Activated naive CD4-positive, alpha-beta T cell treated with anti-CD3 and anti-CD28 coated beads for 36 hours (primary cell): ENCODE measurements at regions not wholly inside any gene's neighbourhood (a gene's known extent, or its start where the extent isn't known, plus 50 kb on each side); places are given as distances from the start of the nearest gene placed in this dataset.

Experiments used
- CTCF ChIA-PET: fragments of 350-600 bp; sonication (Branson Sonifier 250); formaldehyde crosslinking; loops from one replicate; lab custom pipeline; 2021; ENCODE audit warnings: antibody characterized with exemption; lab: Charles Lee
- DNase-seq: peaks from one replicate; pipeline ENCODE4 v3.0.0-alpha.2; 2020
- H3K27ac Mint-ChIP-seq: one replicate; pipeline ENCODE4 v1.8.0; 2021; ENCODE audit warnings: mild to moderate bottlenecking, mixed read lengths
- H3K27me3 Mint-ChIP-seq: one replicate; pipeline ENCODE4 v1.8.0; 2021; ENCODE audit warnings: low read depth, mixed read lengths
- H3K36me3 Mint-ChIP-seq: one replicate; pipeline ENCODE4 v1.8.0; 2021; ENCODE audit warnings: low read depth, mixed read lengths
- H3K4me1 Mint-ChIP-seq: one replicate; pipeline ENCODE4 v1.8.0; 2021; ENCODE audit warnings: low read depth, mixed read lengths
- H3K4me3 Mint-ChIP-seq: one replicate; pipeline ENCODE4 v1.8.0; 2021; ENCODE audit warnings: mild to moderate bottlenecking, moderate library complexity, mixed read lengths
- H3K9me3 Mint-ChIP-seq: one replicate; pipeline ENCODE4 v1.8.0; 2021; ENCODE audit warnings: mixed read lengths
- intact Hi-C: fragments of 100-400 bp; cut with micrococcal nuclease; formaldehyde crosslinking; loops from one replicate; pipeline ENCODE4 v1.15.1; 2023

GRCh38 chr6:106895703-106896040 is 78.9 kb downstream of the CD24 start:
- no peak overlapping the region for H3K4me3 Mint-ChIP-seq
- intact Hi-C loops = no loop called here
- H3K27me3 Mint-ChIP-seq = peaks cover 16% of the 10 kb centered on the region
- H3K4me1 Mint-ChIP-seq = no peaks in the 10 kb centered on the region
- CTCF ChIA-PET = interaction anchor here (0.9 kb wide), 1 partner anchor 84 kb away, joined by 5 read pairs; no protein-coding TSS in a partner anchor
- DNase-seq = no peak
- no peaks in the 10 kb centered on the region for H3K9me3 Mint-ChIP-seq
- no peak overlapping the region for H3K27ac Mint-ChIP-seq
- no peaks in the 10 kb centered on the region for H3K36me3 Mint-ChIP-seq

GRCh38 chr6:106894978-106895702 is 79.4 kb downstream of the CD24 start:
- Mint-ChIP-seq H3K27ac (no peak overlapping the region), H3K4me3 (no peak overlapping the region), H3K4me1 (no peaks in the 10 kb centered on the region), H3K27me3 (peaks cover 16% of the 10 kb centered on the region), H3K36me3 (no peaks in the 10 kb centered on the region), H3K9me3 (no peaks in the 10 kb centered on the region)
- DNase-seq = no peak
- CTCF ChIA-PET = interaction anchor here (0.5 to 0.6 kb wide), 2 partner anchors 202 to 403 kb away, joined by 3 read pairs; no protein-coding TSS in a partner anchor
- intact Hi-C loops = no loop called here

- H3K36me3 Mint-ChIP-seq = no peaks in the 10 kb centered on the region
- no peaks in the 10 kb centered on the region for H3K9me3 Mint-ChIP-seq
- intact Hi-C loops = no loop called here
- CTCF ChIA-PET = no interaction called here
- H3K27ac Mint-ChIP-seq = no peak overlapping the region
- H3K27me3 Mint-ChIP-seq = peaks cover 21% of the 10 kb centered on the region
- no peaks in the 10 kb centered on the region for H3K4me1 Mint-ChIP-seq
- DNase-seq = no peak
- H3K4me3 Mint-ChIP-seq = no peak overlapping the region
Observed at GRCh38 chr6:106892186-106892585, 82.3 kb downstream of the CD24 start.

GRCh38 chr6:106890447-106890846 is 84.1 kb downstream of the CD24 start:
- CTCF ChIA-PET = no interaction called here
- no peak for DNase-seq
- Mint-ChIP-seq H3K27ac (no peak overlapping the region), H3K9me3 (no peaks in the 10 kb centered on the region), H3K4me1 (no peaks in the 10 kb centered on the region), H3K27me3 (peaks cover 21% of the 10 kb centered on the region), H3K36me3 (no peaks in the 10 kb centered on the region), H3K4me3 (no peak overlapping the region)
- intact Hi-C loops = no loop called here

- CTCF ChIA-PET = no interaction called here
- H3K4me1 Mint-ChIP-seq = no peaks in the 10 kb centered on the region
- H3K27ac Mint-ChIP-seq = no peak overlapping the region
Observed at GRCh38 chr6:106889692-106890091, 84.8 kb downstream of the CD24 start.

GRCh38 chr6:106886922-106887797 is 87.4 kb downstream of the CD24 start:
- H3K27ac Mint-ChIP-seq = no peak overlapping the region
- intact Hi-C loops = no loop called here
- H3K9me3 Mint-ChIP-seq = no peaks in the 10 kb centered on the region
- CTCF ChIA-PET = interaction anchor here (1.6 kb wide), 1 partner anchor 92 kb away, joined by 4 read pairs; no protein-coding TSS in a partner anchor
- H3K36me3 Mint-ChIP-seq = no peaks in the 10 kb centered on the region
- H3K4me1 Mint-ChIP-seq = no peaks in the 10 kb centered on the region
- no peak overlapping the region for H3K4me3 Mint-ChIP-seq
- H3K27me3 Mint-ChIP-seq = peaks cover 11% of the 10 kb centered on the region
- no peak for DNase-seq

More at GRCh38 chr6:106889692-106890091, 84.8 kb downstream of the CD24 start:
- Mint-ChIP-seq H3K9me3 (no peaks in the 10 kb centered on the region), H3K36me3 (no peaks in the 10 kb centered on the region), H3K4me3 (no peak overlapping the region), H3K27me3 (peaks cover 21% of the 10 kb centered on the region)
- intact Hi-C loops = no loop called here
- DNase-seq = no peak

- no peaks in the 10 kb centered on the region for H3K9me3 Mint-ChIP-seq
- no peak overlapping the region for H3K4me3 Mint-ChIP-seq
- no peaks in the 10 kb centered on the region for H3K4me1 Mint-ChIP-seq
- peaks cover 7% of the 10 kb centered on the region for H3K27me3 Mint-ChIP-seq
- H3K27ac Mint-ChIP-seq = no peak overlapping the region
- H3K36me3 Mint-ChIP-seq = no peaks in the 10 kb centered on the region
- no peak for DNase-seq
- intact Hi-C loops = no loop called here
- CTCF ChIA-PET = interaction anchor here (1.6 kb wide), 1 partner anchor 93 kb away, joined by 4 read pairs; no protein-coding TSS in a partner anchor
Observed at GRCh38 chr6:106886081-106886843, 88.3 kb downstream of the CD24 start.

GRCh38 chr6:106885679-106886078 is 88.8 kb downstream of the CD24 start:
- Mint-ChIP-seq H3K36me3 (no peaks in the 10 kb centered on the region), H3K27me3 (peaks cover 7% of the 10 kb centered on the region), H3K9me3 (no peaks in the 10 kb centered on the region), H3K4me1 (no peaks in the 10 kb centered on the region), H3K4me3 (no peak overlapping the region), H3K27ac (no peak overlapping the region)
- CTCF ChIA-PET = interaction anchor here (0.6 kb wide), 1 partner anchor 664 kb away, joined by 3 read pairs; no protein-coding TSS in a partner anchor
- intact Hi-C loops = no loop called here
- DNase-seq = no peak

GRCh38 chr6:106884576-106884975 is 90.0 kb downstream of the CD24 start:
- no peak overlapping the region for H3K27ac Mint-ChIP-seq
- intact Hi-C loops = no loop called here
- no peaks in the 10 kb centered on the region for H3K4me1 Mint-ChIP-seq
- H3K27me3 Mint-ChIP-seq = peaks cover 7% of the 10 kb centered on the region
- no peak overlapping the region for H3K4me3 Mint-ChIP-seq
- no peaks in the 10 kb centered on the region for H3K36me3 Mint-ChIP-seq
- no peak for DNase-seq
- CTCF ChIA-PET = no interaction called here
- H3K9me3 Mint-ChIP-seq = no peaks in the 10 kb centered on the region

GRCh38 chr6:106883808-106884262 is 90.7 kb downstream of the CD24 start:
- no peak for DNase-seq
- Mint-ChIP-seq H3K36me3 (no peaks in the 10 kb centered on the region), H3K4me1 (no peaks in the 10 kb centered on the region), H3K27ac (no peak overlapping the region), H3K9me3 (no peaks in the 10 kb centered on the region), H3K27me3 (peaks cover 7% of the 10 kb centered on the region), H3K4me3 (no peak overlapping the region)
- intact Hi-C loops = no loop called here
- CTCF ChIA-PET = no interaction called here

GRCh38 chr6:106882601-106883518 is 91.7 kb downstream of the CD24 start:
- CTCF ChIA-PET = no interaction called here
- DNase-seq = no peak
- H3K9me3 Mint-ChIP-seq = no peaks in the 10 kb centered on the region
- intact Hi-C loops = no loop called here
- no peak overlapping the region for H3K4me3 Mint-ChIP-seq
- H3K36me3 Mint-ChIP-seq = no peaks in the 10 kb centered on the region
- no peak overlapping the region for H3K27ac Mint-ChIP-seq
- peaks cover 5% of the 10 kb centered on the region for H3K27me3 Mint-ChIP-seq
- H3K4me1 Mint-ChIP-seq = no peaks in the 10 kb centered on the region
